Sigmoid colon (tissue), 4 donors: ENCODE measurements at regions not wholly inside any gene's neighbourhood (a gene's known extent, or its start where the extent isn't known, plus 50 kb on each side); places are given as distances from the start of the nearest gene placed in this dataset.

Experiments
- EP300 ChIP-seq, 4 donors: sonication (generic); formaldehyde crosslinking; IDR thresholded peaks; one replicate each; pipeline ENCODE4 v1.6.1; 2017; ENCODE audit warnings: antibody characterized with exemption in 4 of 4
- POLR2A ChIP-seq, 2 donors: fragments of 450-650 bp; IDR thresholded peaks; one replicate each; pipeline ENCODE4 v1.6.1; 2016; ENCODE audit warnings: antibody characterized with exemption in 2 of 2, mild to moderate bottlenecking in 2 of 2, moderate library complexity in 2 of 2
- POLR2AphosphoS5 ChIP-seq, 4 donors: sonication (generic); formaldehyde crosslinking; IDR thresholded peaks; one replicate each; pipeline ENCODE4 v1.6.1; 2017; ENCODE audit warnings: antibody characterized with exemption in 4 of 4
- TF ChIP-seq, protein P1 (sequence below), 4 experiments: fragments of 450-650 bp in 3 of 4; fragments of 200-600 bp in 1 of 4; IDR thresholded peaks; one replicate each; pipeline ENCODE4 v1.5.1; 2016 to 2019; ENCODE audit warnings: antibody characterized with exemption in 4 of 4, mild to moderate bottlenecking in 3 of 4, moderate library complexity in 2 of 4

GRCh38 chr13:52950436-52950956 is 78.1 kb upstream of the OLFM4 start:
- TF ChIP-seq POLR2A (IDR thresholded peaks at IDR 0.05) (no peak), POLR2AphosphoS5 (IDR thresholded peaks at IDR 0.05) (no peak), EP300 (IDR thresholded peaks at IDR 0.05) (no peak)
- TF ChIP-seq, protein P1, sequence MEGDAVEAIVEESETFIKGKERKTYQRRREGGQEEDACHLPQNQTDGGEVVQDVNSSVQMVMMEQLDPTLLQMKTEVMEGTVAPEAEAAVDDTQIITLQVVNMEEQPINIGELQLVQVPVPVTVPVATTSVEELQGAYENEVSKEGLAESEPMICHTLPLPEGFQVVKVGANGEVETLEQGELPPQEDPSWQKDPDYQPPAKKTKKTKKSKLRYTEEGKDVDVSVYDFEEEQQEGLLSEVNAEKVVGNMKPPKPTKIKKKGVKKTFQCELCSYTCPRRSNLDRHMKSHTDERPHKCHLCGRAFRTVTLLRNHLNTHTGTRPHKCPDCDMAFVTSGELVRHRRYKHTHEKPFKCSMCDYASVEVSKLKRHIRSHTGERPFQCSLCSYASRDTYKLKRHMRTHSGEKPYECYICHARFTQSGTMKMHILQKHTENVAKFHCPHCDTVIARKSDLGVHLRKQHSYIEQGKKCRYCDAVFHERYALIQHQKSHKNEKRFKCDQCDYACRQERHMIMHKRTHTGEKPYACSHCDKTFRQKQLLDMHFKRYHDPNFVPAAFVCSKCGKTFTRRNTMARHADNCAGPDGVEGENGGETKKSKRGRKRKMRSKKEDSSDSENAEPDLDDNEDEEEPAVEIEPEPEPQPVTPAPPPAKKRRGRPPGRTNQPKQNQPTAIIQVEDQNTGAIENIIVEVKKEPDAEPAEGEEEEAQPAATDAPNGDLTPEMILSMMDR (IDR thresholded peaks at IDR 0.05) = no peak
